Liver (tissue), 3 donors: ENCODE measurements at regions not wholly inside any gene's neighbourhood (a gene's known extent, or its start where the extent isn't known, plus 50 kb on each side); places are given as distances from the start of the nearest gene placed in this dataset.

Experiments used
- GABPA ChIP-seq, 2 donors: IDR thresholded peaks in 1 of 2; conservative IDR thresholded peaks in 1 of 2; 2 replicates each; pipeline ENCODE4 v1.6.1; 2016; ENCODE audit warnings: antibody characterized with exemption in 2 of 2, mild to moderate bottlenecking in 1 of 2, moderate library complexity in 1 of 2
- JUND ChIP-seq, 2 donors: IDR thresholded peaks; 2 replicates each; pipeline ENCODE4 v1.6.1; 2016; ENCODE audit warnings: antibody characterized with exemption in 2 of 2
- RXRA ChIP-seq, 2 donors: IDR thresholded peaks; 2 replicates each; pipeline ENCODE4 v1.6.1; 2017 to 2018; ENCODE audit warnings: antibody characterized with exemption in 2 of 2, mild to moderate bottlenecking in 1 of 2
- TAF1 ChIP-seq: conservative IDR thresholded peaks from 2 replicates; pipeline ENCODE4 v1.6.1; 2016; ENCODE audit warnings: antibody characterized with exemption, mild to moderate bottlenecking
- TF ChIP-seq, protein P1 (sequence below): fragments of 150-350 bp; IDR thresholded peaks from 2 replicates; pipeline ENCODE4 v1.5.1; 2017; ENCODE audit warnings: improper control_type of control experiment, low read depth, low read length; ENCODE audit not compliant: missing input control
- TF ChIP-seq, protein P2 (sequence below): IDR thresholded peaks from 2 replicates; pipeline ENCODE4 v1.6.1; 2016; ENCODE audit warnings: antibody characterized with exemption
- TF ChIP-seq, protein P3 (sequence below): IDR thresholded peaks from 2 replicates; pipeline ENCODE4 v1.6.1; 2016; ENCODE audit warnings: antibody characterized with exemption
- donor health status: healthy.
- donor health status: healthy.

DNA sequence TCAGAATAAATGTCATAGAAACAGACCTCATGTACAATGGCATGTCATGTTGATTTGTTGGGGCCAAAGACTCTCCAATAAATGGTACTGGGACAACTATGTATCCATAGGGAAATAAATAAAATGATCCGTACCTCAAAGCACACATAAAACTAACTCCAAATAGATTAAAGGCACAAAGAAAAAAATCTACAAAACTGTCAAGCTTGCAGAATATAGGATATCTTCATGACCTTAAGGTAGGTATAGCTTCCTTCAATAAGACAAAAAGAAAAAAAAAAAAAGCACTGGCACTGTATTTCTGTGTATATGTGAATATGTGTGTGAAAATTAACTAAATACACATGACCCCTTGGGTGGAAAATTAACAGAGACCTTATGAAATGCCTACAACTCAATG lies 101.9 kb downstream of the DIRAS2 start:
- TF ChIP-seq, protein P1, sequence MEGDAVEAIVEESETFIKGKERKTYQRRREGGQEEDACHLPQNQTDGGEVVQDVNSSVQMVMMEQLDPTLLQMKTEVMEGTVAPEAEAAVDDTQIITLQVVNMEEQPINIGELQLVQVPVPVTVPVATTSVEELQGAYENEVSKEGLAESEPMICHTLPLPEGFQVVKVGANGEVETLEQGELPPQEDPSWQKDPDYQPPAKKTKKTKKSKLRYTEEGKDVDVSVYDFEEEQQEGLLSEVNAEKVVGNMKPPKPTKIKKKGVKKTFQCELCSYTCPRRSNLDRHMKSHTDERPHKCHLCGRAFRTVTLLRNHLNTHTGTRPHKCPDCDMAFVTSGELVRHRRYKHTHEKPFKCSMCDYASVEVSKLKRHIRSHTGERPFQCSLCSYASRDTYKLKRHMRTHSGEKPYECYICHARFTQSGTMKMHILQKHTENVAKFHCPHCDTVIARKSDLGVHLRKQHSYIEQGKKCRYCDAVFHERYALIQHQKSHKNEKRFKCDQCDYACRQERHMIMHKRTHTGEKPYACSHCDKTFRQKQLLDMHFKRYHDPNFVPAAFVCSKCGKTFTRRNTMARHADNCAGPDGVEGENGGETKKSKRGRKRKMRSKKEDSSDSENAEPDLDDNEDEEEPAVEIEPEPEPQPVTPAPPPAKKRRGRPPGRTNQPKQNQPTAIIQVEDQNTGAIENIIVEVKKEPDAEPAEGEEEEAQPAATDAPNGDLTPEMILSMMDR = no peak
- TF ChIP-seq TAF1 (no peak), GABPA (IDR thresholded peaks at IDR 0.05 in 1 of 2, conservative IDR thresholded peaks at IDR 0.05 in 1 of 2) (no peak), RXRA (IDR thresholded peaks at IDR 0.05) (no peak), JUND (IDR thresholded peaks at IDR 0.05) (no peak)
- TF ChIP-seq, protein P2, sequence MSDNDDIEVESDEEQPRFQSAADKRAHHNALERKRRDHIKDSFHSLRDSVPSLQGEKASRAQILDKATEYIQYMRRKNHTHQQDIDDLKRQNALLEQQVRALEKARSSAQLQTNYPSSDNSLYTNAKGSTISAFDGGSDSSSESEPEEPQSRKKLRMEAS = no peak
- TF ChIP-seq, protein P3, sequence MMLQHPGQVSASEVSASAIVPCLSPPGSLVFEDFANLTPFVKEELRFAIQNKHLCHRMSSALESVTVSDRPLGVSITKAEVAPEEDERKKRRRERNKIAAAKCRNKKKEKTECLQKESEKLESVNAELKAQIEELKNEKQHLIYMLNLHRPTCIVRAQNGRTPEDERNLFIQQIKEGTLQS = no peak
